ENCODE measurements at regions not wholly inside any gene's neighbourhood (a gene's known extent, or its start where the extent isn't known, plus 50 kb on each side); places are given as distances from the start of the nearest gene placed in this dataset.

GRCh38 chr9:113650207-113651131, 186.9 kb downstream of the RGS3 start:
- ChIA-PET CTCF (interaction anchor here (0.7 to 15.1 kb wide), 5 partner anchors 8 to 204 kb away, joined by 3 to 831 read pairs (median 4); no protein-coding TSS in a partner anchor), POLR2A (no interaction called here)
- Histone ChIP-seq H3K4me1 (ENCODE audit: control insufficient read depth, insufficient read depth, low read length) (no peaks in the 10 kb centered on the region), H3K27ac (ENCODE audit: extremely low read depth, low read depth, low read length) (no peak overlapping the region), H3K9me3 (ENCODE audit: control insufficient read depth, insufficient read depth, low read depth, low read length) (no peaks in the 10 kb centered on the region), H3K4me3 (ENCODE audit: low read depth, low read length) (no peak overlapping the region), H3K36me3 (ENCODE audit: control insufficient read depth in 2 of 2, insufficient read depth in 1 of 2, low read length in 2 of 2) (no peaks in the 10 kb centered on the region)
- TF ChIP-seq ZSCAN16 (tag by site-specific recombination; IDR thresholded peaks at IDR 0.05) = 0 out of 2 replicates have a peak, but pooled peaks have one; percentile 48
- TF ChIP-seq ZNF37A (tag by site-specific recombination; IDR thresholded peaks at IDR 0.05) = no peak
- peak; percentile 55 for TF ChIP-seq ZBTB11 (tag by site-specific recombination; conservative IDR thresholded peaks at IDR 0.05; ENCODE audit: low read depth)
- TF ChIP-seq FEZF1 (tag by site-specific recombination; IDR thresholded peaks at IDR 0.05) = no peak

- H3K27ac ChIP-seq (ENCODE audit: extremely low read depth, low read depth, low read length) = no peak overlapping the region
- CTCF ChIA-PET = interaction anchor here (10.7 to 15.1 kb wide), 2 partner anchors 57 to 206 kb away, joined by 174 to 831 read pairs; no protein-coding TSS in a partner anchor
- H3K4me1 ChIP-seq (ENCODE audit: control insufficient read depth, insufficient read depth, low read length) = no peaks in the 10 kb centered on the region
- no peaks in the 10 kb centered on the region for H3K36me3 ChIP-seq (ENCODE audit: control insufficient read depth in 2 of 2, insufficient read depth in 1 of 2, low read length in 2 of 2)
- no peak overlapping the region for H3K4me3 ChIP-seq (ENCODE audit: low read depth, low read length)
- no peak for TF ChIP-seq TCF7L2 (IDR thresholded peaks at IDR 0.05; ENCODE audit: borderline replicate concordance, low read depth, low read length)
- H3K9me3 ChIP-seq (ENCODE audit: control insufficient read depth, insufficient read depth, low read depth, low read length) = no peaks in the 10 kb centered on the region
- POLR2A ChIA-PET = no interaction called here
These were observed 188.4 kb downstream of the RGS3 start for GRCh38 chr9:113651896-113652295.

GRCh38 chr9:113652355-113653152, 189.0 kb downstream of the RGS3 start:
- ChIA-PET CTCF (interaction anchor here (6.6 to 15.1 kb wide), 3 partner anchors 57 to 379 kb away, joined by 64 to 831 read pairs (median 174); partner anchors contain the start of genes CDC26 and PRPF4), POLR2A (no interaction called here)

More at GRCh38 chr9:113652355-113653152, 189.0 kb downstream of the RGS3 start:
- no peaks in the 10 kb centered on the region for H3K4me1 ChIP-seq (ENCODE audit: control insufficient read depth, insufficient read depth, low read length)
- H3K4me3 ChIP-seq (ENCODE audit: low read depth, low read length) = no peak overlapping the region
- no peaks in the 10 kb centered on the region for H3K36me3 ChIP-seq (ENCODE audit: control insufficient read depth in 2 of 2, insufficient read depth in 1 of 2, low read length in 2 of 2)
- TF ChIP-seq ZNF280D (tag by site-specific recombination; IDR thresholded peaks at IDR 0.05) = no peak
- TF ChIP-seq ZNF121 (tag by site-specific recombination; IDR thresholded peaks at IDR 0.05) = 0 out of 2 replicates have a peak, but pooled peaks have one; percentile 30
- peak; percentile 36; the same call in 1 of the 2 replicates for TF ChIP-seq SCRT2 (tag by site-specific recombination; IDR thresholded peaks at IDR 0.05)
- no peak for TF ChIP-seq ZSCAN30 (tag by site-specific recombination; IDR thresholded peaks at IDR 0.05)
- TF ChIP-seq ZNF18 (tag by site-specific recombination; IDR thresholded peaks at IDR 0.05) = no peak
- TF ChIP-seq ZNF266 (tag by site-specific recombination; IDR thresholded peaks at IDR 0.05; ENCODE audit: low read depth) = no peak
- TF ChIP-seq ZNF624 (tag by site-specific recombination; IDR thresholded peaks at IDR 0.05) = no peak
- TF ChIP-seq ZSCAN18 (tag by site-specific recombination; IDR thresholded peaks at IDR 0.05) = no peak
- no peak for TF ChIP-seq ZNF623 (tag by site-specific recombination; IDR thresholded peaks at IDR 0.05)
- no peak for TF ChIP-seq ZBTB49 (tag by site-specific recombination; IDR thresholded peaks at IDR 0.05; ENCODE audit: low read depth)
- H3K9me3 ChIP-seq (ENCODE audit: control insufficient read depth, insufficient read depth, low read depth, low read length) = no peaks in the 10 kb centered on the region
- H3K27ac ChIP-seq (ENCODE audit: extremely low read depth, low read depth, low read length) = no peak overlapping the region
